Astrocyte (in vitro differentiated cells and primary cell): ENCODE measurements at regions not wholly inside any gene's neighbourhood (a gene's known extent, or its start where the extent isn't known, plus 50 kb on each side); places are given as distances from the start of the nearest gene placed in this dataset.

Source experiments
- CTCF ChIP-seq: IDR thresholded peaks from 2 replicates; pipeline ENCODE4 v1.5.1; 2011; ENCODE audit warnings: low read depth, mild to moderate bottlenecking, inconsistent platforms, low read length, moderate library complexity; ENCODE audit not compliant: insufficient read depth
- EZH2 ChIP-seq: IDR thresholded peaks from 2 replicates; pipeline ENCODE4 v1.6.1; 2012; ENCODE audit warnings: mild to moderate bottlenecking, low read length, inconsistent platforms; ENCODE audit not compliant: insufficient read depth

GRCh38 chr6:18551228-18551627 lies 164.1 kb downstream of the RNF144B start:
- no peak for TF ChIP-seq CTCF
- TF ChIP-seq EZH2 = no peak
